Stimulated activated CD8-positive, alpha-beta memory T cell treated with anti-CD3 and anti-CD28 coated beads, Interleukin-12 subunit alpha, Interleukin-12 subunit beta, amount 100 ng/mL, for 24 hours (primary cell): ENCODE measurements at regions not wholly inside any gene's neighbourhood (a gene's known extent, or its start where the extent isn't known, plus 50 kb on each side); places are given as distances from the start of the nearest gene placed in this dataset.
"Not testable (repeated sequence)": the region's sequence is repeated elsewhere in the genome, so short reads cannot be mapped to it uniquely, and the experiment has no call there.

ENCODE experiments used
- DNase-seq: peaks from one replicate; pipeline ENCODE4 v3.0.0-alpha.2; 2020; ENCODE audit errors: extremely low read depth

DNA sequence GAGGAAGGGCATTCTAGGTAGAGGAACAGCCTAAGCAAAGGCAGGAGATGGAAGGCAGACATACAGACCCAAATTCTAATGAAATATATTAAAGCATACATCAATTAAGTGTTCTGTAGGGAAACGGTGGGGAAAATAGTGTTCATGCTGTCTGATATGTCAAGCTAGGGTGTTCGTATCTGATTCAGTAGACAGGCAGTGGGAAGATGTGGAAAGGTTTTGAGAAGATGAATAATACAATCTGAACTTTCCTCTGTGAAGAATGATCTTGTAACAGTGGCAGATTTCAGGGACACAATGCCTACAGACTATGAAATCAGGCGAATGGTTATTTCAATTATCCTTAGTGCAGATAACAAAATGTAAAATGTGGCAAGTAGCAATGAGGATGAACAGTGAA lies 594.2 kb downstream of the KCTD12 start:
- no peak for DNase-seq

- DNase-seq, result no peak
These were observed 596.6 kb downstream of the KCTD12 start for GRCh38 chr13:76289558-76289957.

- DNase-seq, result no peak
These were observed 600.0 kb downstream of the KCTD12 start for GRCh38 chr13:76286178-76286577.

- no peak for DNase-seq
These were observed 600.7 kb downstream of the KCTD12 start for GRCh38 chr13:76285463-76285862.

GRCh38 chr13:76279766-76280165 lies 606.4 kb downstream of the KCTD12 start:
- not testable (repeated sequence) for DNase-seq

DNA sequence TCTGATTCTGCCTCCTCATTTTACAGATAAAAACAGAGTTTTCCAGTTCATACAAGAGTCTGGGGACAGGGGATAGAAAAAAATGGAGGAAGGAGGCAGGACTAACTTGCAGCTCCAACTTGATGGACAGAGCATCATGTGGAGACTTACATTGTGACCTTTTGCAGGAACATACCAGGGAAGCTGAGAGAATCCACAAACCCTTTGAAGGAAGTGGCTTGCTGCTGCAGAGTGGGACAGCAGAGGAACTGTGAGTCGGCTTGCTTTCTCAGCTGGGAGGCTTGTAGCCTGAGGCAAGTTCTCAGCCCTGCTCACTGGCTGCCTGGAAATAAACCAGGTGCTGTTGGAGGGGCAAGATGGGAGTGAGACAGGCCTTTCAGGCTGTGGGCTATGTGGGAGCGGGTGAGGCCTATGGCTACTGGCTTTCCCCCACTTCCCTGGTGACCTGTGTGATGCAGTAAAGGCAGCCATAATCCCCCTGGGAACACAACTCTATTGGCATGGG lies 614.4 kb downstream of the KCTD12 start:
- no peak for DNase-seq

- not testable (repeated sequence) for DNase-seq
These were observed 617.9 kb downstream of the KCTD12 start for GRCh38 chr13:76268307-76268706.

- no peak for DNase-seq
These were observed 619.0 kb downstream of the KCTD12 start for GRCh38 chr13:76267216-76267615.

DNA sequence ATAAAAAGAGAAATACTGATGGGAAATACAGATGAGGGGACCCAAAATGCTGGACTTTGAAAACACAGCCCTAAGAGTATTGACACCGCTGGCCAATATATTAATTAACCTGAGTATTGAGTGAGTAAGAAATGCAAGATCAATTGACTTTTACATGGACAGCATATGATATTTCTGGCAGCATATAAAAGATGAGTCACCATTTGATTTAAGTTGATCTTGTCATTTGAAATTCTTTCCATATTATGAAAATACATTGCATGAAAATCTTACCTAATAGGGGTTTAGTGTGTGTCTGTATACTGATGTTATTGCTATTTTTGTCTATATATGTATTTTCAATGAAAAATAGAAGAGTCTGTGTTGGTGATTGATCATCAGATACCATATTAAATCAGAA lies 619.6 kb downstream of the KCTD12 start:
- no peak for DNase-seq

- DNase-seq, result no peak
These were observed 614.1 kb downstream of the LMO7 start for GRCh38 chr13:76250211-76250610.

GRCh38 chr13:76245920-76246319 lies 609.8 kb downstream of the LMO7 start:
- no peak for DNase-seq

- no peak for DNase-seq
These were observed 609.1 kb downstream of the LMO7 start for GRCh38 chr13:76245211-76245610.

GRCh38 chr13:76243120-76243519 lies 607.0 kb downstream of the LMO7 start:
- not testable (repeated sequence) for DNase-seq

DNA sequence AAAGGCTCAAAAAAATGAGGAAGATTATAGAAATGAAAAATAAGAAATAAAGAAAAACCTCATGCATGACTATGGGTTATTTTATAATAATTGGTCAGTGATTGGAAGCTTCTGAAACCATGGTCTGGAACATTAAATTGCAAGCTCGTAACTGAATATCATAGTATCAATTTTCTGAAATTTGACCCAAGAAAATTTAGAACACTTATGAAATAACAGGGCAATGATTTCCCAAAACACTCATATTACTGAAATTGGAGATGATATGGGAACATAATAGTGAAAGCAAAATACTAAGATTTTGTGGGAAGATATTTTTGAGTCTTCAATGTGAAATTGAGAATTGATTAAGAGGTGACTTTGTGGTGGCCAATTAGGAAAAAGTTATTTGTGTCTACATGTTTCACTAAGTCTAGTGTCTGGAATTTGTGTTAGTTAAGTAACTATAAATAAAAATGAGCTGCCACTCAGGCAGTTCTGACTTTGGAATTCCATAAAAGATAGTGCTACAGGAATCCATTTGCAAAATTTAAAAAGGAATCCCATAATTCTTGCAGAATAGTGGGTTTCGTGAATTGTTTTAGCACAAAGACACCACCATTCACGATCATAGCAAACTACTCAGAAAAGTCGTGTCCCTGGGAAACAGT lies 603.0 kb downstream of the LMO7 start:
- DNase-seq, result no peak

DNA sequence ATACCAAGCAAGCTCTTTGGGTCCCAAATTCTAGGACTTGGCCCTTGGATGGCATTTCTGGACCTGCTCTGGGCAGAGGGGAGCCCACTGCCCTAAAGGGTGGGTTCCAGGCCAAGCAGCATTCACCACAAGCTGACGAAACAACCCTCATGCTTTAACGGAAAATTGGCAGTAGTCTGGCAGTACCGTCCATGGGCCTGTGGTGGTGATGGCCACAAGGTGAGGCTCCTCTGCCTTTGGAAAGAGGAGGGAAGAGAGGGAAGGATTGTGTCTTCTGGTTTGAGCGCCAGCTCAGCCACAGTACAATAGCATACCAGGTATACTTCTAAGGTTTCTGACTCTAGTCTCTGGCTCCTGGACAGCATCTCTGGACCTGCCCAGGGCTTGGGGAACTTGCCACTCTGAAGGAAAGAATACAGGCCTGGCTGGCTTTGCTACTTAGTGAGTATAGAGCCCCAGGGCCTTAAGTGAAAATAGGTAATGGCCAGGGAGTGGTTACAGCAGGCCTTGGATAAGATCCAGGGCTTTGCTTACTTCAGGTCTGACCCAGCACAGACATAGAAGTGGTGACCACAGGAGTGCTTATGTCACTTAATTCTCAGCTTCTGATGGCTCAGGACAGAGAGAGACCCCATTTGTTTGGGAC lies 595.5 kb downstream of the LMO7 start:
- no peak for DNase-seq

GRCh38 chr13:76229281-76229680 lies 593.2 kb downstream of the LMO7 start:
- no peak for DNase-seq

- DNase-seq, result no peak
These were observed 590.8 kb downstream of the LMO7 start for GRCh38 chr13:76226941-76227340.

DNA sequence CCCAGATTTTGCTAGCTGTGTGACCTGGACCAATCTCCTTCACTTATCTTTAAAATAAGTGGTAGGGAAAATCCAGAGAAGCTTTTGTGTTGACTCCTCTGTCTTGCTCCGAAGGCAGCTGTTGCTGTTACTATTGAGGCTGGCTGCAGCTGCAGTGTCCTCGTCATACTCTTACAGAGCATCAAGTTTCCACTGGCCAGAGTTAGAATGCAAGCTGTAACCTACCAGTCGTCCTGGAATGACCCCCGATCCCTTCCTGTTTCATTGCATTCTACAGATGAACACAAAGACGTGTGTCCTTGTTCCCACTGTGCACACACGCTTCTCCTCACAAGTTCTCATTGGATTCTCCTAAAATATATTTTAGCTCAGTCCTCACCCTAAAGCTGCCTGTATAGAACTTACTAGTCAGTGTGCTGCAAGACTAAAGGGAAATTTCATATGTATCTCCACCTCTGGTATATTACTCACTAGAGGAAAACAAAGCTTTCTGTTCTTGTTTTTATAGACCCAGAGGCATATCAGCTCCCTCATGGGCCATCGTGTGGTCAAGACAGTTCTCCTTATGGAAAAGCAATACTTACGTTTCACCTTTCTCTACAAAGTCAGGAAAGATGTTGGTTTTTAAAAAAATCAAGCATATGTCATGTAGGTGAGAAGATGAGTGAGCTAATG lies 589.8 kb downstream of the LMO7 start:
- DNase-seq, result no peak

DNA sequence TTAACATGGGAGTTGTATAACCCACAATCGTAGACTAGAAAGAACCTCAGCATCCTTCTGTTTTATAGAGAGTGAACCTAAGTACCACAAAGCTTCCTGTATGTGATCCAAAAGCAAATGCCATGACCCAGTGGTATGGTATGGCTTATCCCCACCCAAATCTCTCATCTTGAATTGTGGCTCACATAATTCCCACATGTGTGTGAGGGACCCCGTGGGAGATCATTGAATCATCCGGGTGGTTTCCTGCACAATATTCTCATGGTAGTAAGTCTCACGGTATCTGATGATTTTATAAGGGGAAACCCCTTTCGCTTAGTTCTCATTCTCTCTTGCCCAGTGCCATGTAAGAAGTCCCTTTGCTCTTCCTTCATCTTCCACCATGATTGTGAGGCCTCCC lies 587.9 kb downstream of the LMO7 start:
- DNase-seq, result no peak

GRCh38 chr13:76223565-76223964 lies 587.4 kb downstream of the LMO7 start:
- no peak for DNase-seq

DNA sequence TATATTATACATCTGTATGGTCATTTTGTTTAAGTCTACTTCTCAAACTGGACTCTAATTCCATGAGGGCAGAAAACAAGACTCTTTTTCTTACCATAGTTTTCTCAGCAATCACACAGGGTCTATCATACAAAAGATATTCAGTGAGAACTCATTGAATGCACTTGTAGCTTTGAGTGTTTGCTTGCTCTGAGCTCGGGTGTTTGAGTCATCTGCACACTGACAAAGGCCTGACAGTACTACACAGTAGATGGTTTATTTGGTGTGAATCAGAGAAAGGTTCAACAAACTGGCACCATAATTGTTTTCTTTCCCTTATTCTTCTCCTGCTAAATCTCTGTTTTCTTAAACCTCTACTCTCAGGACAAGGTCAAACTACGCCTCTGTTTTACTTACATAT lies 586.4 kb downstream of the LMO7 start:
- DNase-seq, result no peak

DNA sequence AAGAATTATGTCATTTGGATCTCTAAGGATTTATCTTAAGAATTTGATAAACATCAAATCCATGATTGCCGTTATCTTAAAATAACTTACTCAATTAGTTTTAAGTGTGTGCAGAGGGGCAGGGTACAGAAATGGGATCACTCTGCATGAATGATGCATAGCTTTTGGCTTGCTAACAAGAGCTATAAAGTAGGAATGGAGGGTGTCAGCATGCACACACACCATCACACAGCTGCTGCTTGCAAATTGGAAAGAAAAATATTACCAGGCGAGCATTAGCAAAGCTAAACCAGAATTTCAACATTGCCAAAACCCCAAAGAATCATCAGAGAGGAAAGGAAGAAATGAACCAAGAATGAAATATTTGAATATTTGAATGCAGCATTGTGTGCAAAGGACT lies 580.6 kb downstream of the LMO7 start:
- DNase-seq, result no peak

- no peak for DNase-seq
These were observed 577.9 kb downstream of the LMO7 start for GRCh38 chr13:76214001-76214400.
